ENCODE measurements at regions not wholly inside any gene's neighbourhood (a gene's known extent, or its start where the extent isn't known, plus 50 kb on each side); places are given as distances from the start of the nearest gene placed in this dataset.
"Not testable (repeated sequence)": the region's sequence is repeated elsewhere in the genome, so short reads cannot be mapped to it uniquely, and the experiment has no call there.

DNA sequence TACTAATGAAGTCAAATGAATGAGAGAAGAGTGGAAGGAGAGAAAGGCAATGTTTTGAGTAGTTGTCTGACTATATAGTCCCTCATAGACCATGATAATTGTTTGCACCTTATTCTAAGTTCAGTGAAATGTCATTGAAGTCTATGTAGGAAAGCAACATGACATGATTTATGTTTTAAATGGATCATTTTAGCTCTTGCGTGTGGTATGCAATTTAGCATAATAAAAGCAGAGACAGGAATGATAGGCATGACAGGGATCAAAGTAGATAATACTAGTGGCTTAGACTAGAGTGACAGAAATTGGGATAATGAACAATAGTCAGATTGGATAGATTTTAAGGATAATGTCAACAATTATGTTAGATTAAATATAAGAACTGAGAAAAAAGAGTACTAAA, 132.5 kb downstream of the PYDC2 start:
- Histone ChIP-seq H3K27ac (ENCODE audit: low read depth, low read length) (no peak overlapping the region), H3K4me1 (ENCODE audit: control insufficient read depth, low read length) (no peaks in the 10 kb centered on the region), H3K9me2 (replicated peaks; ENCODE audit: control insufficient read depth, low read length) (no peaks in the 10 kb centered on the region), H3F3A (ENCODE audit: control insufficient read depth, insufficient read depth) (no peaks in the 10 kb centered on the region), H3K9me3 (ENCODE audit: control insufficient read depth, insufficient read depth, low read length) (no peaks in the 10 kb centered on the region), H3K36me3 (ENCODE audit: control insufficient read depth, low read length) (no peaks in the 10 kb centered on the region), H3K4me2 (ENCODE audit: low read length) (no peak overlapping the region), H3K27me3 (ENCODE audit: control insufficient read depth, low read length) (peaks cover 2% of the 10 kb centered on the region; the same call in 1 of the 2 replicates), H4K20me1 (ENCODE audit: control insufficient read depth, insufficient read depth, low read depth, low read length) (no peaks in the 10 kb centered on the region), H3K79me2 (ENCODE audit: control insufficient read depth, low read length) (no peaks in the 10 kb centered on the region), H3K4me3 (ENCODE audit: low read length) (no peak overlapping the region)
- no peak for TF ChIP-seq EZH2phosphoT487 (IDR thresholded peaks at IDR 0.05; ENCODE audit: borderline replicate concordance, low read length)

- H3K4me3 ChIP-seq (ENCODE audit: low read length); H4K20me1 ChIP-seq (ENCODE audit: control insufficient read depth, insufficient read depth, low read depth, low read length); H3F3A ChIP-seq (ENCODE audit: control insufficient read depth, insufficient read depth); H3K79me2 ChIP-seq (ENCODE audit: control insufficient read depth, low read length); H3K27me3 ChIP-seq (ENCODE audit: control insufficient read depth, low read length); H3K9me2 ChIP-seq (replicated peaks; ENCODE audit: control insufficient read depth, low read length); H3K36me3 ChIP-seq (ENCODE audit: control insufficient read depth, low read length); H3K4me2 ChIP-seq (ENCODE audit: low read length); H3K9me3 ChIP-seq (ENCODE audit: control insufficient read depth, insufficient read depth, low read length); H3K4me1 ChIP-seq (ENCODE audit: control insufficient read depth, low read length); H3K27ac ChIP-seq (ENCODE audit: low read depth, low read length): not testable (repeated sequence)
Measured at GRCh38 chr3:191615511-191615910, 154.5 kb downstream of the PYDC2 start.

GRCh38 chr3:191624299-191624698, 163.3 kb downstream of the PYDC2 start:
- Histone ChIP-seq H3K27me3 (ENCODE audit: control insufficient read depth, low read length) (no peaks in the 10 kb centered on the region), H3K4me2 (ENCODE audit: low read length) (no peak overlapping the region)

DNA sequence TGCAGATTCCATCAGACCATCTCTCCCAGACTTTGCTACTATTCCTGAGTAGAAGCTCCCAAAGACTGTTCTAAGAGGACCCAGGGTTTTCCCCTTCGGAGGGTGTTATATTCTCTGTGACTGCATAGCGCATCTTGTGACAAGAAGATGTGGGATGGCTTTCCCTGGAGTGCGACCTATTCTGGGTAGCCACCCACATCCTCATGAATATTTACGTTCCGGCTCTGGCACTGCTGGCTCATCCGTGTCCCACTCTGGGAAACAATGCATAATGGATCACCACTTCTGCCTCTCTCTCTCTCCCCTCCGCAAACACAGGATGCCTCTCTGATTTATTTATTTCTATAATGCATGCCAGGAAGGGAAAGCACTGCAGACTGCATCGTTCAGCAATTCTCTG, 166.1 kb downstream of the PYDC2 start:
- Histone ChIP-seq H3K4me2 (ENCODE audit: low read length) (no peak overlapping the region), H3K36me3 (ENCODE audit: control insufficient read depth, low read length) (no peaks in the 10 kb centered on the region), H3K4me3 (ENCODE audit: low read length) (no peak overlapping the region), H3F3A (ENCODE audit: control insufficient read depth, insufficient read depth) (no peaks in the 10 kb centered on the region), H3K79me2 (ENCODE audit: control insufficient read depth, low read length) (no peaks in the 10 kb centered on the region), H4K20me1 (ENCODE audit: control insufficient read depth, insufficient read depth, low read depth, low read length) (no peaks in the 10 kb centered on the region), H3K9me3 (ENCODE audit: control insufficient read depth, insufficient read depth, low read length) (no peaks in the 10 kb centered on the region), H3K27ac (ENCODE audit: low read depth, low read length) (no peak overlapping the region), H3K27me3 (ENCODE audit: control insufficient read depth, low read length) (no peaks in the 10 kb centered on the region), H3K9me2 (replicated peaks; ENCODE audit: control insufficient read depth, low read length) (no peaks in the 10 kb centered on the region), H3K4me1 (ENCODE audit: control insufficient read depth, low read length) (peaks cover 22% of the 10 kb centered on the region)
- TF ChIP-seq EZH2phosphoT487 (IDR thresholded peaks at IDR 0.05; ENCODE audit: borderline replicate concordance, low read length): no peak
- no peak for TF ChIP-seq CTCF (IDR thresholded peaks at IDR 0.05; ENCODE audit: low read depth, low read length, poor library complexity, severe bottlenecking)

More at GRCh38 chr3:191624299-191624698, 163.3 kb downstream of the PYDC2 start:
- TF ChIP-seq EZH2phosphoT487 (IDR thresholded peaks at IDR 0.05; ENCODE audit: borderline replicate concordance, low read length) (no peak), CTCF (IDR thresholded peaks at IDR 0.05; ENCODE audit: low read depth, low read length, poor library complexity, severe bottlenecking) (no peak)
- Histone ChIP-seq H3F3A (ENCODE audit: control insufficient read depth, insufficient read depth) (no peaks in the 10 kb centered on the region), H4K20me1 (ENCODE audit: control insufficient read depth, insufficient read depth, low read depth, low read length) (no peaks in the 10 kb centered on the region), H3K79me2 (ENCODE audit: control insufficient read depth, low read length) (no peaks in the 10 kb centered on the region), H3K9me2 (replicated peaks; ENCODE audit: control insufficient read depth, low read length) (no peaks in the 10 kb centered on the region), H3K9me3 (ENCODE audit: control insufficient read depth, insufficient read depth, low read length) (no peaks in the 10 kb centered on the region), H3K4me3 (ENCODE audit: low read length) (no peak overlapping the region), H3K4me1 (ENCODE audit: control insufficient read depth, low read length) (peaks cover 8% of the 10 kb centered on the region), H3K27ac (ENCODE audit: low read depth, low read length) (no peak overlapping the region), H3K36me3 (ENCODE audit: control insufficient read depth, low read length) (no peaks in the 10 kb centered on the region)

Measured in DOHH2 (cell line).